ENCODE measurements at regions not wholly inside any gene's neighbourhood (a gene's known extent, or its start where the extent isn't known, plus 50 kb on each side); places are given as distances from the start of the nearest gene placed in this dataset.

GRCh38 chr15:31442226-31442625 lies 115.6 kb downstream of the KLF13 start:
- no peak overlapping the region for H3K4me3 Mint-ChIP-seq (ENCODE audit: unreplicated experiment)
- H3K27ac ChIP-seq (ENCODE audit: low read depth, low read length) = peak overlapping the region; percentile 89
- H3K27ac Mint-ChIP-seq (ENCODE audit: unreplicated experiment) = peak overlapping the region; percentile 73

DNA sequence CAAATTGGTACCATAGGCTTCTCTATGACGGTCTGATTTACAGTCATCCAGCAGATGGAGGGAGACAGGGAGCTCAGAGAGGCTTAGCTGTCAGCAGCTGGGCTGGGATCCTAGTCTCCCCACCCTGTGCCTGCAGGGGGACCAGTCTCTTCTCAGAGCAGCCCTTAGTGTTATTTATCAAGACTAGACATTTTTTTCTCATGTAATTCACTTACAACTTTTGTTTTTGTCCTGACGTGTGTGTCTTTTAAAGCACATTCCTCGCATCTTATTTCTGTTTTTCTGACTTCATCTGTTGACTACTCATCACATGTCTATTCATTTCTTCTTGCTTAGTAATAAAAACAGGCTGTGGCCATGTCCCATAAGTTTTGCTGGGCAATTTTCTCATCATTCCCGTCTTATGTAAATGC lies 116.1 kb downstream of the KLF13 start:
- no peaks in the 10 kb centered on the region for H3K36me3 Mint-ChIP-seq (ENCODE audit: low read depth, unreplicated experiment)
- Histone ChIP-seq H2AFZ (ENCODE audit: low read depth, low read length) (no peak overlapping the region), H3K27me3 (ENCODE audit: insufficient read depth, low read length) (no peaks in the 10 kb centered on the region), H3K4me2 (ENCODE audit: low read length) (peak overlapping the region; percentile 85), H3K79me2 (ENCODE audit: insufficient read depth, low read length) (no peaks in the 10 kb centered on the region), H3K36me3 (ENCODE audit: insufficient read depth, low read length) (no peaks in the 10 kb centered on the region), H3K4me1 (ENCODE audit: insufficient read depth, low read length) (peaks cover 32% of the 10 kb centered on the region), H4K20me1 (ENCODE audit: insufficient read depth, low read length) (no peaks in the 10 kb centered on the region), H3K4me3 (ENCODE audit: insufficient read depth, low read depth, low read length) (peak overlapping the region; percentile 15), H3K9ac (ENCODE audit: low read length) (peak overlapping the region; percentile 64), H3K27ac (ENCODE audit: low read depth, low read length) (peak overlapping the region; percentile 89), H3K9me3 (ENCODE audit: insufficient read depth, low read depth, low read length) (no peaks in the 10 kb centered on the region)
- peak; percentile 39 for TF ChIP-seq CTCF (IDR thresholded peaks at IDR 0.05; ENCODE audit: insufficient read depth, low read depth, low read length)
- no peak for TF ChIP-seq EZH2 (IDR thresholded peaks at IDR 0.05; ENCODE audit: insufficient read depth, low read length)
- FAIRE-seq = peak; percentile 87
- no peak overlapping the region for H3K4me3 Mint-ChIP-seq (ENCODE audit: unreplicated experiment)
- peaks cover 17% of the 10 kb centered on the region for H3K4me1 Mint-ChIP-seq (ENCODE audit: low read depth, unreplicated experiment)
- DNase-seq (ENCODE audit: low read depth) = peak; percentile 88
- H3K27ac Mint-ChIP-seq (ENCODE audit: unreplicated experiment) = peak overlapping the region; percentile 73
- peaks cover 8% of the 10 kb centered on the region for H3K27me3 Mint-ChIP-seq (ENCODE audit: low read depth, unreplicated experiment)
- H3K9me3 Mint-ChIP-seq (ENCODE audit: unreplicated experiment) = no peaks in the 10 kb centered on the region

More at GRCh38 chr15:31442226-31442625, 115.6 kb downstream of the KLF13 start:
- H3K9me3 Mint-ChIP-seq (ENCODE audit: unreplicated experiment) = no peaks in the 10 kb centered on the region
- H3K27me3 Mint-ChIP-seq (ENCODE audit: low read depth, unreplicated experiment) = peaks cover 9% of the 10 kb centered on the region
- H3K79me2 ChIP-seq (ENCODE audit: insufficient read depth, low read length) = no peaks in the 10 kb centered on the region
- peaks cover 32% of the 10 kb centered on the region for H3K4me1 ChIP-seq (ENCODE audit: insufficient read depth, low read length)
- H3K4me1 Mint-ChIP-seq (ENCODE audit: low read depth, unreplicated experiment) = peaks cover 17% of the 10 kb centered on the region
- no peak for DNase-seq (ENCODE audit: low read depth)
- no peaks in the 10 kb centered on the region for H3K36me3 Mint-ChIP-seq (ENCODE audit: low read depth, unreplicated experiment)
- peak overlapping the region; percentile 64 for H3K9ac ChIP-seq (ENCODE audit: low read length)
- no peak for TF ChIP-seq CTCF (IDR thresholded peaks at IDR 0.05; ENCODE audit: insufficient read depth, low read depth, low read length)
- TF ChIP-seq EZH2 (IDR thresholded peaks at IDR 0.05; ENCODE audit: insufficient read depth, low read length) = no peak
- H3K36me3 ChIP-seq (ENCODE audit: insufficient read depth, low read length) = no peaks in the 10 kb centered on the region
- FAIRE-seq = no peak
- no peak overlapping the region for H3K4me3 ChIP-seq (ENCODE audit: insufficient read depth, low read depth, low read length)
- H3K4me2 ChIP-seq (ENCODE audit: low read length) = peak overlapping the region; percentile 85
- H2AFZ ChIP-seq (ENCODE audit: low read depth, low read length) = no peak overlapping the region
- no peaks in the 10 kb centered on the region for H3K9me3 ChIP-seq (ENCODE audit: insufficient read depth, low read depth, low read length)
- no peaks in the 10 kb centered on the region for H3K27me3 ChIP-seq (ENCODE audit: insufficient read depth, low read length)
- no peaks in the 10 kb centered on the region for H4K20me1 ChIP-seq (ENCODE audit: insufficient read depth, low read length)

DNA sequence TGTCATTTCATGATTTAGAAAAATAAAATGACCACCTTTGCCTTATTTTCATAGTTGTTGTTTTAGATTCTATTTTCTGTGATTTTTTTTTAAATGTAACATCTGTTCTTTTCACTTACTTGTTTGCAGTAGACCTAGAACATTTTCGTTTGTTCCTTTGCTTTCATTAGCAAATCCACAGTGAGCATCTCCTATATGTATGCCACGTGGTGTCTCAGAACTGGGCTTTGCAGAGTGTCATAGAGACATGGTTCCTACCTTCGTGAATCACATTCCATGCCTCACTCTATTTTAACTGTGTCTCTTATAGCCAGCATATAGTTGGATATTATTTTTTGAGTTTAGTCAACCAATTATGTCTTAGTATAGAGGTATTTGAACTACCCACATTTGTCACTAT lies 118.2 kb downstream of the KLF13 start:
- Mint-ChIP-seq H3K27me3 (ENCODE audit: low read depth, unreplicated experiment) (no peaks in the 10 kb centered on the region), H3K27ac (ENCODE audit: unreplicated experiment) (no peak overlapping the region), H3K36me3 (ENCODE audit: low read depth, unreplicated experiment) (no peaks in the 10 kb centered on the region), H3K4me1 (ENCODE audit: low read depth, unreplicated experiment) (peaks cover 21% of the 10 kb centered on the region), H3K4me3 (ENCODE audit: unreplicated experiment) (no peak overlapping the region), H3K9me3 (ENCODE audit: unreplicated experiment) (no peaks in the 10 kb centered on the region)
- Histone ChIP-seq H3K27me3 (ENCODE audit: insufficient read depth, low read length) (no peaks in the 10 kb centered on the region), H3K9me3 (ENCODE audit: insufficient read depth, low read depth, low read length) (no peaks in the 10 kb centered on the region), H3K79me2 (ENCODE audit: insufficient read depth, low read length) (no peaks in the 10 kb centered on the region), H3K4me3 (ENCODE audit: insufficient read depth, low read depth, low read length) (no peak overlapping the region), H2AFZ (ENCODE audit: low read depth, low read length) (no peak overlapping the region), H3K9ac (ENCODE audit: low read length) (no peak overlapping the region), H4K20me1 (ENCODE audit: insufficient read depth, low read length) (no peaks in the 10 kb centered on the region), H3K4me1 (ENCODE audit: insufficient read depth, low read length) (peaks cover 32% of the 10 kb centered on the region), H3K4me2 (ENCODE audit: low read length) (no peak overlapping the region), H3K27ac (ENCODE audit: low read depth, low read length) (no peak overlapping the region), H3K36me3 (ENCODE audit: insufficient read depth, low read length) (no peaks in the 10 kb centered on the region)
- no peak for DNase-seq (ENCODE audit: low read depth)
- FAIRE-seq = no peak
- TF ChIP-seq EZH2 (IDR thresholded peaks at IDR 0.05; ENCODE audit: insufficient read depth, low read length) (no peak), CTCF (IDR thresholded peaks at IDR 0.05; ENCODE audit: insufficient read depth, low read depth, low read length) (no peak)
